ENCODE measurements at regions not wholly inside any gene's neighbourhood (a gene's known extent, or its start where the extent isn't known, plus 50 kb on each side); places are given as distances from the start of the nearest gene placed in this dataset.

GRCh38 chr7:68444042-68444441, 1154.2 kb upstream of the AUTS2 start:
- no peaks in the 10 kb centered on the region for H3K36me3 ChIP-seq (ENCODE audit: insufficient read depth, low read length)
- H3K9me3 ChIP-seq (ENCODE audit: low read depth, low read length), result no peaks in the 10 kb centered on the region
- TF ChIP-seq CTCF (IDR thresholded peaks at IDR 0.05; ENCODE audit: extremely low read depth, low read depth, low read length), result no peak
- H4K20me1 ChIP-seq (ENCODE audit: insufficient read depth, low read length), result no peaks in the 10 kb centered on the region
- no peaks in the 10 kb centered on the region for H3K27me3 ChIP-seq (ENCODE audit: insufficient read depth, low read length)
- no peak overlapping the region for H3K27ac ChIP-seq (ENCODE audit: low read depth, low read length)
- no peaks in the 10 kb centered on the region for H3K4me1 ChIP-seq (ENCODE audit: insufficient read depth, low read length)
- no peak overlapping the region for H2AFZ ChIP-seq (ENCODE audit: low read length)
- no peak for DNase-seq (ENCODE audit: insufficient read length, low spot score, missing footprints)
- H3K4me2 ChIP-seq (ENCODE audit: insufficient read depth, low read length), result no peak overlapping the region
- no peaks in the 10 kb centered on the region for H3K79me2 ChIP-seq (ENCODE audit: insufficient read depth, low read length)
- no peak overlapping the region for H3K4me3 ChIP-seq (ENCODE audit: insufficient read depth, low read length)

- Histone ChIP-seq H4K20me1 (ENCODE audit: insufficient read depth, low read length) (no peaks in the 10 kb centered on the region), H3K79me2 (ENCODE audit: insufficient read depth, low read length) (no peaks in the 10 kb centered on the region), H3K9me3 (ENCODE audit: low read depth, low read length) (no peaks in the 10 kb centered on the region), H3K4me3 (ENCODE audit: insufficient read depth, low read length) (no peak overlapping the region), H3K27ac (ENCODE audit: low read depth, low read length) (no peak overlapping the region), H3K4me2 (ENCODE audit: insufficient read depth, low read length) (no peak overlapping the region), H2AFZ (ENCODE audit: low read length) (no peak overlapping the region), H3K27me3 (ENCODE audit: insufficient read depth, low read length) (no peaks in the 10 kb centered on the region), H3K4me1 (ENCODE audit: insufficient read depth, low read length) (no peaks in the 10 kb centered on the region), H3K36me3 (ENCODE audit: insufficient read depth, low read length) (no peaks in the 10 kb centered on the region)
- TF ChIP-seq CTCF (IDR thresholded peaks at IDR 0.05; ENCODE audit: extremely low read depth, low read depth, low read length), result no peak
- no peak for DNase-seq (ENCODE audit: insufficient read length, low spot score, missing footprints)
These were observed 1153.3 kb upstream of the AUTS2 start for GRCh38 chr7:68444956-68445355.

- TF ChIP-seq CTCF (IDR thresholded peaks at IDR 0.05; ENCODE audit: extremely low read depth, low read depth, low read length), result no peak
- Histone ChIP-seq H3K27ac (ENCODE audit: low read depth, low read length) (no peak overlapping the region), H4K20me1 (ENCODE audit: insufficient read depth, low read length) (no peaks in the 10 kb centered on the region), H3K9me3 (ENCODE audit: low read depth, low read length) (no peaks in the 10 kb centered on the region), H3K79me2 (ENCODE audit: insufficient read depth, low read length) (no peaks in the 10 kb centered on the region), H2AFZ (ENCODE audit: low read length) (no peak overlapping the region), H3K4me3 (ENCODE audit: insufficient read depth, low read length) (no peak overlapping the region), H3K36me3 (ENCODE audit: insufficient read depth, low read length) (no peaks in the 10 kb centered on the region), H3K27me3 (ENCODE audit: insufficient read depth, low read length) (no peaks in the 10 kb centered on the region), H3K4me1 (ENCODE audit: insufficient read depth, low read length) (no peaks in the 10 kb centered on the region), H3K4me2 (ENCODE audit: insufficient read depth, low read length) (no peak overlapping the region)
- no peak for DNase-seq (ENCODE audit: insufficient read length, low spot score, missing footprints)
These were observed 1152.1 kb upstream of the AUTS2 start for GRCh38 chr7:68446183-68446582.

- Histone ChIP-seq H3K27ac (ENCODE audit: low read depth, low read length) (no peak overlapping the region), H3K36me3 (ENCODE audit: insufficient read depth, low read length) (no peaks in the 10 kb centered on the region), H3K9me3 (ENCODE audit: low read depth, low read length) (no peaks in the 10 kb centered on the region), H3K4me3 (ENCODE audit: insufficient read depth, low read length) (no peak overlapping the region), H3K4me1 (ENCODE audit: insufficient read depth, low read length) (no peaks in the 10 kb centered on the region), H2AFZ (ENCODE audit: low read length) (no peak overlapping the region), H4K20me1 (ENCODE audit: insufficient read depth, low read length) (no peaks in the 10 kb centered on the region), H3K27me3 (ENCODE audit: insufficient read depth, low read length) (no peaks in the 10 kb centered on the region), H3K79me2 (ENCODE audit: insufficient read depth, low read length) (no peaks in the 10 kb centered on the region), H3K4me2 (ENCODE audit: insufficient read depth, low read length) (no peak overlapping the region)
- TF ChIP-seq CTCF (IDR thresholded peaks at IDR 0.05; ENCODE audit: extremely low read depth, low read depth, low read length), result no peak
- DNase-seq (ENCODE audit: insufficient read length, low spot score, missing footprints), result no peak
These were observed 1149.2 kb upstream of the AUTS2 start for GRCh38 chr7:68449099-68449498.

Measured in osteoblast (primary cell).